ENCODE measurements at regions not wholly inside any gene's neighbourhood (a gene's known extent, or its start where the extent isn't known, plus 50 kb on each side); places are given as distances from the start of the nearest gene placed in this dataset.

DNA sequence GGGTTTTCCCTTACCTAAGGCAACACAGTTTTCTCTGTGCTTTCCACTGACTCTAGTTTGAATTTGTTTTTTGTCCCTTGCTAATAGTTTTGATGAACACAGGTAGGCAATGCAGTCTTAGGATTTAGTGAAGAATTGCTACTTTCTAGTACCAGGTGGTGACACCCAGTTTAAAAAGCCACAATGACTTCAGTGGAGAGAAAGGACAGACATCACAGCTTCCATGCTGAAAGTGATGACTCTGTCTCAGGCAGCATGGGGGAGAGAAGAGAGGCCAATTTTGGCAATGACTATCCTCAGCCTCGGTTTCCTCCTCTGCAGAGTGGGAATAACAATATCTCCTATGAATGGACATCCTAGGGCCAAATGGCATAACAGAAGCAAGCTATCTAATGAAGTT is 118.8 kb downstream of the AXIN2 start:
- no peak for DNase-seq

DNA sequence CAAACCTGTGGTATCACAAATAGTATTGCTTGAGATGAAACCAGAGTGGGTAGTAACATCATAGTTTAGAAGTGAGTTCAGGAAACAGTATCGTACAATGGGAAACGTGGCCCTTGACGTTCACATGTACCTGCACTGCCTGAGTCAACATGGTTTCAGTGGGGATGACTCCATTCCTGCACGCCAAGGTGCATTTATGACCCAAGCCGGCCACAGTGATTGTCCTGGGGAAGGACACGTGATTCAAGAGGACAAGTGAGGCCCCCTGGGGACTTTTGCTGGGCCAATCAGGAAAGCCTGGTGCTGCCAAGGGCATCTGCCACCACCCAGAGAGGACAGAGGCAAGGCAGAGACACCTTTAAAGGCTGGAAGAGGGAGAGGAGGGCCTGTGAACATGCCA is 119.2 kb downstream of the AXIN2 start:
- no peak for DNase-seq

DNA sequence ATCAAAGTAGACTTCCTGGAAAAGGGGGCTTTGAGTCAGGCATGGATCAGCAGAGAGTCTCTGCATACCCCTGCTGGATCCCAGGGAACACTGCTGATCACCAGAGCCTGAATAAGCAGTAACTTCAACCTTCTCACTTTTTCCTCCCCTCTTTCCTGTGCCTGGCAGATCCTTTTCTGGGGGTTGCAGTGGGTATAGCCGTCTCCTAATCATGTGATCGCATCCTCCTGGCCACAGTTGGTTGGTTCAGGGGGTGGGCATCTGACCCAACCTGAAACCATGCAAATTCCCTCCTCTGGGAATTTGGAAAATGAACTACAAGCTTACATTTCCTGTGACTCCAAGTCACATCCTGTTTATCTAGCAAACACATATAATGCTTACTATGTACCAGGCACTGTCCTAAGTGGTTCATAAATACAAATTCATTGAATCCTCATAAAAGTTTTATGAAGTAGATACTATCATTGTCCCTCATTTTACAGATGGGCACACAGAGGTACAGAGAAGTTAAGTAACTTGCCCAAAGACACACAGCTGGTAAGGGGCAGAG is 120.3 kb downstream of the AXIN2 start:
- no peak for DNase-seq

DNA sequence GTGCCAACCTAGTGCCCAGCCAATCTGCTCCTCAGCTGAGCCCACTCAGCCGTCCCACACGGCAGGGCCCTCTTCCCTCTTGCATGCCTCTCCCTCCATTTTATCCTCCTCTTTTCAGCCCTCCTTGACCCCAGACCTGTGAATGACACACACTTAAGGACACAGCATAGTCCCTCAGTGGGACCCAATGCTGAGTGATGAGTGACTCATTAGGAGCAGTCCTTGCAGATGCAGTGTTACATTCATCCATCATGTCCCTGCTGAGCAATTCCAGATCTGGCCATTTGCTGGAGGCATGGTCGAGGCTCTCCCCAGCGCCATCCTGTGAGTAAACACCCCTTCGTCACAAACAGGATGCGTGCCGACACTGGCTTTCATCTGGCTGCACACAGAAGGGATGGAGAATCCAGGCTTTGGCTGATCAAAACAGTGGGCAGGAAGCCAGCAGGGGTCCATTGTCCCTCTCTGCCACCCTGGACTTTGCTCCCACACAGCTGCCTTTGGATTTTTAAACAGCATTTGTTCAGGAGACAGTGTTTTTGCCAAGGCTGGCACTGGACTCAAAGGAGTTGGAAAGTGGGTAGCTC is 122.6 kb downstream of the AXIN2 start:
- DNase-seq: no peak

DNA sequence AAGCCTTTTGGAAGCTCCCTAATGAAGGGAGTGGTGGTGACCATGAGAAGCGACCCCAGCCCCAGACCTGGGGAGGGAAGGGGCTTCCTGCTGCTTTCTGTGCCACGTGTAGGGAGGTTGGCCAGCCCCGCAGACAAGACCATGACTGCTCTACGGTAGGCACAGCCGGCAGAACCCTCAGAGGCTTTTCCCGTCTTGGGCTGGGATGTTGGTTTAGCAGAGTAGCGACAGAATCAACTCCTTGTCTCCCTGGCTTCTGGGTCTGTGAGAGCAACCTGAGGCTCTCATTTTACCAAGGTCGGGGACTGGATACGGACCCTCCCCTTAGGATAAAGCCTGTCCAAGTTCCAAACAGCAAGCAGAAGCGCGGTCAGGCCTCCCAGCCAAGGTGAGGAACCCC is 123.3 kb downstream of the AXIN2 start:
- no peak for DNase-seq

DNA sequence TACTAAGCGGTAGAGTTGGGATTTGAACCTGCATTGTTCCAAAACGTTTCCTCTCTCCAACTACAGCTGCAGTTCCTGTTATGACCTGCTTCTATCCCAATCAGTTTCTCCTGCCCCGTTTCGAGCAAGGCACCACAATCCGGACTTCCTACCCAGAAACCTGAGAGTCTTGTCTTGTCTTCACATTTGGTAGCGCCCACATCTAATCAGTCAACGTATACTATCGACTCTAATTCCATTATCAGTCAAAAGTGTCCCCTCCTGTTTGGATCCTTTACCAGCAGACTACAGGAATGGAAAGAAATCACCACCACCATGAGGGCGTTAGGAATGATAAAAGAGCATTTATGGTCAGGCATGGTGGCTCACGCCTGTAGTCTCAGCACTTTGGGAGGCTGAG is 124.6 kb downstream of the AXIN2 start:
- no peak for DNase-seq

DNA sequence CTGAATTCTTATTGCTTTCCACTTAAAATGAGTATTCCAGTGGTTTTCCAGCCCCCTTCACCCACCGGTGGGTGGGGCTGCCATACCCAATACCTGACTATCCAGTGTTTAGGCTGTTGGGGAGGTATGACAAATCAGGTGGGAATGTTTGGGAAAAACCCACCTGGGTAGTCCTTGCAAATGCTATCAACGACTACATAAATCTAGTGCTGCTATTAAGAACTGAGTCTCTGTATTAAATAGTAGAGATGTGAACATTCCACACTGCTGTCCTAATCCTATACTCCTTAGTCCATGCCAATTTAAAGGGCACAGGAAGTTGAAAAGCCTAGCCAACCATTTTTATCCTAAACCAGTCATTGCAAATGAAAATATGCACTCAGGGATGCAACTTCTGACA is 126.6 kb downstream of the AXIN2 start:
- DNase-seq: no peak

DNA sequence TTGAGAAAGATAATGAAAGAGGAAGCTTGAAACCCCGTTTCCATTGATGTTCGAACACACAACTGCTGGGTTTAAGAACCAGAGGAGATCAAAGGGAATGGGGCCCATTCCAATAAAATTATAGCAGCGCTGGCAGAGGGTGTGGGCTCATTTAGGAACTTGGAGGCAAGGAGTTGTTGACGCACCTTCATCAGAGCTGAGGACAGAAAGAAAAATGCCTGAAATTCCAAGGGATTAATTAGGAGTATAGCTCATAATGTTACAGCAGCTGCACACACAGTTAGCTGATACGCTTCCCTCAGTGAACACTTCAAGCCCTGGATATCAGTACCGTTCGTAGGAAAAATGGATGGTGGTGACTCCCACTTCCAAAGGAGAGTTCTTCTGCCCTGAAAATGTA is 127.2 kb downstream of the AXIN2 start:
- no peak for DNase-seq

DNA sequence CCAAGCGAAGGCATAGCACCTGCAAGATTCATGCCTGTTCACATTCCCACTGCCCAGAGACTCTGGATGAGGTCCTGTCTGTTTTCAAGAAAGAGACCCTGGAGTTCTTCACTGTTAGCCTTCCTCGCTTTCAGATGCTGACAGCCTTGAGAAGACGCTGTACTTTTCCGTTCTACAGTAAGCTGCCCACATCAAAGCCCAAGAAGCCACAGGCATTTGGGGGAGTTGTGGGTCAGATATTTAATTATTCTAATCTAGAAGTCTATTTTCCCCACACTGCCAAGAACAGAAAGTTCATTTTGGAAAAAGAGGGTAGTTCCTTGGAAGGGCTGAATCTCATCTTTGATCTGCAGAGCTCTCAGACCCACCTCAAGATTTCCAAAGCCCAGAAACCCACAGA is 127.9 kb downstream of the AXIN2 start:
- no peak for DNase-seq

DNA sequence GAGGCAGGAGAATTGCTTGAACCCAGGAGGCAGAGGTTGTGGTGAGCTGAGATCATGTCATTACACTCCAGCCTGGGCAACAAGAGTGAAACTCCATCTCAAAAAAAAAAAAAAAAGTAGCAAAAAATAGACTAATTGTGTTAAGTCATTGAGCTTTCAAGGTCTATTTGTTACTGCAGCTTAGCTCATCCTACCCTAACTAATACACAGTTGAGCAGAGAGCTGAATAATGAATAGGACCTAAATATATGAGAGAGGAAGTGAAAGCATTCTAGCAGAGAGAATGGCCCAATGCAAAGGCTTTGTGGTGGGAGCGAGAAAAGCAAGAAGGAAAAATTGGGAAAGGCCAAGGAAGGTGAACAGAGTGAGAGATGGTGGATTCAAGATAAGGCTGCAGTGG is 128.3 kb downstream of the AXIN2 start:
- no peak for DNase-seq

DNA sequence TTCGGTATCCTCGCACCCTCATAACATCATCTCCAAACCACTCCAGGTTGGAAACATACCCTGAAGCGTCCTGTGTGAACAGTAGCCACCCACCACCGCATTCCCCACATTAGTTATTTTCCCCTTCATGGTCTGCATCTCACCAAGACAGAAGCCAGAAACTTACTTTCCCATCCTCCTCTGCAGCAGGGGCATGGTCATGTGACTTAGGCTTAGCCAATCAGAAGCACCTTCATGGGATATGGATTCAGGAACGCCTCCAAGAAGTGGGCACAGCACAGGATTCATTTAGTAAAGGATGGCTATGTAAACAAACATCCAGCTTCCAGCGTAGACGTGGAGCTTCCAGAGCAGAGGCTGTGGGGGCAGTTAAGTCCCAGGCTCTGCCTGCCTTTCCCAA is 130.3 kb downstream of the AXIN2 start:
- no peak for DNase-seq

DNA sequence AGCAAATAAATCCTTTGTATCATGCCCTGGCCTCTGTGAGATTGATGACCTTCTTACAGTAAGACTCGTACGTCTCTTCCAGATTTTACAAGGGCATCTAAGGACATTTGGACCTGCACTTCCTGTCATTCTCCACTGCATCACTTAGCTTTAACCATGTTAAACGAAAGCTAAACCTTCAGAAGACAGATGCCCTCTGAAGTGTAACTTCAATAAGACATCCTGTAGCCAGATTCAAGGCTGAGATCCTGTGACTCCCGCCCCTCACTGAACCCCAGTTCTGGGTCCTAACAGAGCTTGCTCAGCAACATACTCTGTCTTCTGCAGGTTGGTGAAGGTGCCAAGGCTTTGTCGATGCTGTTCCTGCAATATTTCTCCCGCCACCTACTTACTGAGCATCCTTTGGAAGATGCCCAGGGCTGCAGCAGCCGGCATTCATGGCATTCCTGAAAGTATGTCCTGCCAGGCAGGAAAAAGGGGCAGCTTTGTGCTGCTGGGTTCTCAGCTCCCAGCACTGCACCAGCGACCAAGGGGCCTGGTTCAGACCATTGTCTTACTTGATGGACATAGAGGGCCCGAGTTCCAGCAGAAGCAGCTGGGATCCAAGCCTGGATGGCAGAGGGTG is 131.1 kb downstream of the AXIN2 start:
- no peak for DNase-seq

DNA sequence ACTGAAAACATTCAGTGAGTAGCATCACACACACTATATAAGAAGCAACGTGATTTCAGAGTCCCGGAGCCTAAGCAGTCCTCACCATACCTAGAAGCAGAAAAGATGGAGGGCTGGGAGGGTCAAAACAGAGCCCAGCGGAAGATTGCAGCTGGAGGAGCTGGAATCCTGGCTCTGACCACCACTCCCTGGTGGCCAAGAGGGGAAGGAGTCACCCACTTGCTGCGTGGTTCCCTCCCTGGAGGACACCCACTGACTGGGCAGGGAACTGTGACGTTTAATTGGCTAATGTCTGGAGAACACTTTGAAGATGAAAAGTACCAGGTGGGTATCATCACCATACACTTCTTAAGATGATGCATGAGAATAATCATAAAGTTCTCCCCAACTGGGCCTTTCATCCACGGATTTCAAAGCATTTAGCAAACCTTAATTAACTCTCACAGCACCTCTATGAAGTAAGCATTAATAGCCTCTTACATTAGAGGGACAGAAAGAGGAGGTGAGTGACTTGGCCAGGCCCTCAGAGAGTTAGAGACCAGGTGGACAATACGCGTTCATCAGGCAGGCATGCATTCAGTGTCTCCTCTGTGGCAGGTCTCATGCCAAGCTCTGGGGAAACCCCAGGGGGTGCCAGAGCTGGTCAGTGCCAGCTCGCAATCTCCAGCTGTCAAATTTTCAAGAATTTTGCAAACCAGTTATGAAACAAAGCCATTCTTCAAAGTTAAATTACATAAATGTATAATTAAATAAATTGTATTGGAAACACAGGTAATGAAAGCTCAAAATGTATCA is 137.9 kb downstream of the AXIN2 start:
- no peak for DNase-seq

DNA sequence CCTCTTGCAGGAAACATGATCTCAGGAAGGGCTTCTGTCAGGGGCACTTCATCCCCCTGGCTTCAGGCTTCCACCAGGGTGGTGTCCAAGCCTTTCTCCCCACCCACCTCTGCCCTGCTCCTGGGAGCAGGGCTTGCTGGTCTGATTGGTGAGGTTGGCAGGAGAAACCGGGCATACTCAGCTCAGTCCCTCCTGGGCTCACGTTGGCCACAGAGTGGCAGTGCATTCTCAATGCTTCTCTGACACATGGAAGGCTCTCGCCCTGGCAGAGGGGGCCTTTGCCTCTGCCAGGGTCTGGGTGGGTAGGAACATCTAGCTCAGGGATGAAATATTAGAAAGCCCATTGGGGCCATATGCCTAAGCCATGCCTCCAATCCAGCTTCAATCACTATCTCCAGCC is 142.8 kb downstream of the AXIN2 start:
- no peak for DNase-seq

DNA sequence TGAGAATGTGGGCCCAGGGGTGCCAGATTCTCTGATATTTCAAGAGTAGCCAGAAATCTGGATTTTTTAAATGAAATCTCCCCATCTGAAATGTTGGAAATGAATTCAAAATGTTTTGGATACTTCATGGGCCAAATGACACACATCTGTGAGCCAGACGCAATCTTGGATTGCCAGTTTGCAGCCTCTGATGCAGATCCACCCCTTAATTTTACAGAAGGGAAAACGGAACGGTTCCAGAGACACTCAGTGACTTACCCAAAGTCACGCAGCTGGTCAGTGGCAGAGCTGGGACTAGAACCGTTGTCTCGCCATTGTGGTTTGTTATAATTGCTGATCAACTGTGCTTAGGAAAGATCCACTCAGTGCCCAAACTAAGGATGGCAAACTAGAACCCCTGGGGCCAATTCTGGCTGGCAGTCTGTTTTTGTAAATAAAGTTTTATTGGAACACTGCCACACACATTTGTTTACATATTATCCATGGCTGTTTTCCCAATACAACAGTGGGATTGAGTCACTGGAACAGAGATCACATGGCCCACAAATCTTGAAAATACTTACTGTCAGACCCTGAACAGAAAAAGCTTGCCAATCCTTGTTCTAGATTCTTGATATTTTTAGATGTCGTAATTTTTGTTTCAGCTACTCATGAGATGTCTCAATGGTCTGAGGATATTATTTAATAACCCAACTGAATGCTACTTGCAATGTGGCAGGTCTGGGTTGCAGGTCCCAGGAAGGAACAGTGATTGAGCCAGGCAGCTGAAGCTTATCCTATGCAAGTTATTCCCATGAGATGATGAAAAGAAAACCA is 143.8 kb downstream of the AXIN2 start:
- no peak for DNase-seq

DNA sequence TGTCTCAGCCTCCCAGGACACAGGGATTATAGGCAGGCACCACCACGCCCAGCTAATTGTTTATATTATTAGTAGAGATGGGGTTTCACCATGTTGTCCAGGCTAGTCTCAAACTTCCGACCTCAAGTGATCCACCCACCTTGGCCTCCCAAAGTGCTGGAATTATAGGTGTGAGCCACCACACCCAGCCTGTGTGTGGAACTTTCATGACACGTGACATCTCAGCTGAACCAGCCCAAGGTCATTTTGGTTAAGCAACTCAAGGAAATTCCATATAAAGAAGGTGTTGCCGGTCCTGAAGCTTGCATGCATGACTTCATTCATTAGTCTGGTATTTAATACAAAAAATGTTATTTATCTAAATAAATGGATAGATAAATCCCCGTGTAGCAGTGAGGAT is 145.5 kb downstream of the AXIN2 start:
- DNase-seq: no peak

DNA sequence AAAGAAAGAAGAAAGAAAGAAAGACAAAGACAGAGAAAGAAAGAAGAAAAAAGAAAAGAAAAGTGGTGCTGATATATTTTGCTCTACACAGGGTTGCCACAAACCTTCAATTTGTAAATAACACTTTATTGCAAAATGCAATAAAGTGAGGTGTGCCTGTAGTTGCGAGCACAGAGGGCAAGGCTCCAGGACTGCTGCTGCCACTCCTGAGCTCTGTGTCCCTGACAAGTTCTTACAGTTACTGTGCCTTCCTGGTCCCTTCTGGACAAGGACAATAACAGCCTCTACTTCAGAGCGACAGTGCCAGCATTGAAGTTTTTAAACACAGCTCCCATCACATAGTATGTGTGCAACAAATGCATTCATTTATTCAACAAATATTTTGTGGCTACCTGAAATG is 148.1 kb downstream of the AXIN2 start:
- DNase-seq: no peak

DNA sequence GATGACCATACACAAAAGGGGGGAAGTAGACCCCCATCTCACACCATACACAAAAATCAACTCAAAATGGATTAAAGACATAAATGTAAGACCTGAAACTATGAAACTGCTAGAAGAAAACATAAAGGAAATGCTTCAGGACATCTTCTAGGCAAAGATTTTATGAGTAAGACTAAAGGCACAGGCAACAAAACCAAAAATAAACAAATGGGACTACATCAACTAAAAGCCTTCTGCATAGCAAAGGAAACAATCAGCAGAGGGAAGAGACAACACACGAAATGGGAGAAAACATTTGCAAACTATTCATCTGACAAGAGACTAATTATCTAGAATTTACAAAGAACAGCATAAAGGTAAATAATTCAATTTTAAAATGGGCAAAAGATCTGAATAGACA is 152.1 kb downstream of the AXIN2 start:
- no peak for DNase-seq

DNA sequence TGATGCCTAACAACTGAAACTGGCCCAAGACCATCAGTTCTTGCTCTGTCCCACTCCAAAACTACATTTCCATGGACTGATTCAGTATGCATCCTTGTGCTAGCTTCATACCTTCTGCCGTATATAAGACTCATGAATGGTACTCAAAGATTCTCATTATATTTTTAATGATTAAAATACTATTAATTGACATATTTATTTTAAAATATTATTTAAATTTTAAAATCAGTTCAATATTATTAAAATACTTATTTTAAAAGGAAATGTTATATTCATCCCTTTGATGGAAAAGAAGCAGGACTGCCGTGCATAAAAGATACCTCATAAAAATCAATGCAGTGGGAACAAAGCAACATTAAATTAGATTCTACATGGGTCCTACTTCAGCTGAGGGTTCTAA is 153.4 kb downstream of the AXIN2 start:
- DNase-seq: no peak

DNA sequence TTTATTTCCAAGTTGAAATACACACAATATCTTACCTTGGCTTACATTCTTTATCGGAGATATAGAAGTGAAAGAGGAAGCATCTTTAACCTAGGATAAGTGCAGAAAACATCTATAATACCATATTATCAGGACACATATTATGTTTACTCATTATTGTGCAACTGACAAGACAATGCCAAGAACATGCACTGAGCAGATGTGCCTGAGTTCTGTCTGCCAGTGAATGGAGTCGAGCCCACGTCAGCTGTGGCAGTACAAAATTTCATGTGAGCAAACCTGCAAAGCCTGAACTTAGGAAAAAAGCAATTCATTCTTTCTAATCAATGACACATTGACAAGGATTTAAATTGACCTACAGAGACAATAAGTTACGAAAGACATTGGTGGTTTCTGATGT is 154.4 kb downstream of the AXIN2 start:
- no peak for DNase-seq

DNA sequence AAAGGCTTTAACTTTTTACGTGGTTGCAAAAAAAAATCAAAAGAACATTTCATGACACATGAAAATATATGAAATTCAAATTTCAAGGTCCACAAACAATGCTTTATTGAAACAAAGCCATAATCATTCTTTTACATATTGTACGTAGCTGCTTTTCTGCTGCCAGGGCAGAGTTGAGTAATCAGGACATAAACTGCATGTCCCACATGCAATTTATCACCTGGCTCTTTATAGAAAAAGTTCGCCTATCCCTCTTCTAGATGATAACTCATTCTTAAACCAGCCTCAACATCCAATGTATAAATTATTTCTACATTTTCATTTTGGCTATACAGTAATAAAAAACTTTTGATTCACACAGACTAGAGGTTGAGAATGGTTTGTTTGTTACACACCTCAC is 154.9 kb downstream of the AXIN2 start:
- DNase-seq: no peak

DNA sequence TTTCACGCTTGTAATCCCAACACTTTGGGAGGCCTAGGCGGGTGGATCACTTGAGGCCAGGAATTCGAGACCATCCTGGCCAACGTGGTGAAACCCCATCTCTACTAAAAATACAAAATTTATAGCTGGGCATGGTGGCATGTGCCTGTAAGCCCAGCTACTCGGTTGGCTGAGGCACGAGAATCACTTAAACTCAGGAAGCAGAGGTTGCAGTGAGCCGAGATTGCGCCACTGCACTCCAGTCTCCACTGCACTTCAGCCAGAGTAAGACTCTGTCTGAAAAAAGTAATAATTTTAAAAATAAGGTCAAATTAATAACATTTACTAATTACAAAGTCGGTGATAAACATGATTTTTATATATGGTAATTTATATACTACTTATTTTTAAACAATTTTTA is 155.9 kb downstream of the AXIN2 start:
- no peak for DNase-seq

DNA sequence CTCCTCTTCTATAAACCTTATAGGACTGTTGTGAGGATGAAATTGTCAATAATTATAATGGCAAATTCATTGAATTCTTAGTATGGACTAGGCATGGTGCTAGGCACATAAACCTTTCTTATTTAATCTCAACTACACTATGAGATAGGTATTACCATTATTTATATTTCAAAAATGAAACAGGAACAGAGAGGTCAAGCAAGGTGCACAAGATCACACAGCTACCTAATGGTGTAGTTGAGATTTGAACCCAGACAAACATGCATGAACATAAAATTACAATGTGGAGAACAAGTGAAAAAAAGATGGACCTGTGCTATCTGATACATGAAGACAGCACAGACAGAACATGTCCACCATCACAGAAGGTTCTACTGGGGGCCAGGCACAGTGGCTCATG is 156.7 kb downstream of the AXIN2 start:
- no peak for DNase-seq
